SK-N-SH treated with all-trans-retinoic acid at 6 μM for 48 hours (cell line): ENCODE measurements at regions not wholly inside any gene's neighbourhood (a gene's known extent, or its start where the extent isn't known, plus 50 kb on each side); places are given as distances from the start of the nearest gene placed in this dataset.

Source experiments
- ATAC-seq: fragments of 200-7000 bp; cut with Tn5 transposase; 3 replicates; pipeline ENCODE4 v1.9.1; 2020; ENCODE audit warnings: mild to moderate bottlenecking, moderate library complexity
- BACH2 ChIP-seq: fragments of 250-450 bp; sonication (Bioruptor Pico); IDR thresholded peaks from 2 replicates; pipeline ENCODE4 v1.9.0; 2021; ENCODE audit warnings: mild to moderate bottlenecking, borderline replicate concordance
- CSDC2 ChIP-seq: fragments of 250-450 bp; sonication (Bioruptor Pico); IDR thresholded peaks from 2 replicates; pipeline ENCODE4 v1.5.0; 2020; ENCODE audit warnings: mild to moderate bottlenecking, moderate library complexity
- GLIS3 ChIP-seq: fragments of 250-450 bp; sonication (Bioruptor Pico); IDR thresholded peaks from 2 replicates; pipeline ENCODE4 v1.5.0; 2020; ENCODE audit warnings: mild to moderate bottlenecking, moderate library complexity
- ISL1 ChIP-seq: fragments of 250-450 bp; sonication (Bioruptor Pico); IDR thresholded peaks from 2 replicates; pipeline ENCODE4 v2.1.2; 2022; ENCODE audit warnings: mild to moderate bottlenecking, moderate library complexity
- OSR1 ChIP-seq: fragments of 250-450 bp; sonication (Bioruptor Pico); IDR thresholded peaks from 2 replicates; pipeline ENCODE4 v1.8.0; 2022; ENCODE audit warnings: moderate library complexity, mild to moderate bottlenecking, inconsistent platforms
- PPARA ChIP-seq: fragments of 250-450 bp; sonication (Bioruptor Pico); IDR thresholded peaks from 2 replicates; pipeline ENCODE4 v1.5.0; 2020; ENCODE audit warnings: mild to moderate bottlenecking, borderline replicate concordance
- RARB ChIP-seq: fragments of 250-450 bp; sonication (Bioruptor Pico); IDR thresholded peaks from 2 replicates; pipeline ENCODE4 v1.8.0; 2021; ENCODE audit warnings: mild to moderate bottlenecking, moderate library complexity
- SNAI2 ChIP-seq: fragments of 250-450 bp; sonication (Bioruptor Pico); IDR thresholded peaks from 2 replicates; pipeline ENCODE4 v1.5.0; 2020; ENCODE audit warnings: mild to moderate bottlenecking, moderate library complexity
- TCF4 ChIP-seq: fragments of 250-450 bp; sonication (Bioruptor Pico); IDR thresholded peaks from 2 replicates; pipeline ENCODE4 v1.8.0; 2021; ENCODE audit warnings: mild to moderate bottlenecking, moderate library complexity, borderline replicate concordance
- TOX ChIP-seq: fragments of 250-450 bp; sonication (Bioruptor Pico); IDR thresholded peaks from 2 replicates; pipeline ENCODE4 v1.8.0; 2021; ENCODE audit warnings: mild to moderate bottlenecking, moderate library complexity, borderline replicate concordance
- ZC3H10 ChIP-seq: fragments of 250-450 bp; sonication (Bioruptor Pico); IDR thresholded peaks from 2 replicates; pipeline ENCODE4 v1.5.1; 2021; ENCODE audit warnings: mild to moderate bottlenecking, moderate library complexity
- ZFP3 ChIP-seq: fragments of 250-450 bp; sonication (Bioruptor Pico); IDR thresholded peaks from 2 replicates; pipeline ENCODE4 v1.5.0; 2020; ENCODE audit warnings: mild to moderate bottlenecking, moderate library complexity
- ZFP30 ChIP-seq: fragments of 450-650 bp; formaldehyde crosslinking; IDR thresholded peaks from 2 replicates; pipeline ENCODE4 v1.5.0; 2022; ENCODE audit warnings: mild to moderate bottlenecking, moderate library complexity
- ZNF565 ChIP-seq: fragments of 450-650 bp; formaldehyde crosslinking; conservative IDR thresholded peaks from 2 replicates; pipeline ENCODE4 v1.5.0; 2020; ENCODE audit warnings: low read depth, mild to moderate bottlenecking, moderate library complexity
- ZNF8 ChIP-seq: fragments of 450-650 bp; formaldehyde crosslinking; IDR thresholded peaks from 2 replicates; pipeline ENCODE4 v1.5.0; 2020; ENCODE audit warnings: mild to moderate bottlenecking, moderate library complexity
- TF ChIP-seq, protein P1 (sequence below): fragments of 250-450 bp; sonication (Bioruptor Pico); IDR thresholded peaks from 2 replicates; pipeline ENCODE4 v1.8.0; 2020; ENCODE audit warnings: mild to moderate bottlenecking, moderate library complexity, borderline replicate concordance
- TF ChIP-seq, protein P2 (sequence below): fragments of 250-450 bp; sonication (Bioruptor Pico); IDR thresholded peaks from 2 replicates; pipeline ENCODE4 v1.5.1; 2020; ENCODE audit warnings: low read depth, mild to moderate bottlenecking, moderate library complexity
- TF ChIP-seq, protein P3 (sequence below): fragments of 250-450 bp; sonication (Bioruptor Pico); IDR thresholded peaks from 2 replicates; pipeline ENCODE4 v1.8.0; 2021; ENCODE audit warnings: low read depth, mild to moderate bottlenecking, moderate library complexity, borderline replicate concordance
- TF ChIP-seq, protein P4 (sequence below): fragments of 250-450 bp; sonication (Bioruptor Pico); IDR thresholded peaks from 2 replicates; pipeline ENCODE4 v1.5.1; 2021; ENCODE audit warnings: mild to moderate bottlenecking, moderate library complexity

DNA sequence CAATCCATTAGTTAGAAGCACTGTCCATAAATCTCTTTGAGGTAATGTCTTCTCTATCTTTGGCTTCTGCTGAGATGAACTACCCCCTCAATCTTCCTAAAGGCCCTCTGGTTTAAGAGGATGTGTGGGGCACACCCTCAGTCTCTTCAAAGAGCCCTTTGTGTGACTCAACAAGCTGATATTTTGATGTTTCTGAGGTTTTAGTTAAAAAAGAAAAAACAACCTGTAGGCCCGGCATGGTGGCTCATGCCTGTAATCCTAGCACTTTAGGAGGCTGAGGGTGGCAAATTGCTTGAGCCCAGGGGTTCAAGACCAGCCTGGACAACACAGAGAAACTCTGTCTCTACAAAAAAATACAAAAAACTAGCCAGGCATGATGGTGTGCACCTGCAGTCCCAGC is 593.5 kb downstream of the TMEM182 start (continued):
- TF ChIP-seq, protein P1, sequence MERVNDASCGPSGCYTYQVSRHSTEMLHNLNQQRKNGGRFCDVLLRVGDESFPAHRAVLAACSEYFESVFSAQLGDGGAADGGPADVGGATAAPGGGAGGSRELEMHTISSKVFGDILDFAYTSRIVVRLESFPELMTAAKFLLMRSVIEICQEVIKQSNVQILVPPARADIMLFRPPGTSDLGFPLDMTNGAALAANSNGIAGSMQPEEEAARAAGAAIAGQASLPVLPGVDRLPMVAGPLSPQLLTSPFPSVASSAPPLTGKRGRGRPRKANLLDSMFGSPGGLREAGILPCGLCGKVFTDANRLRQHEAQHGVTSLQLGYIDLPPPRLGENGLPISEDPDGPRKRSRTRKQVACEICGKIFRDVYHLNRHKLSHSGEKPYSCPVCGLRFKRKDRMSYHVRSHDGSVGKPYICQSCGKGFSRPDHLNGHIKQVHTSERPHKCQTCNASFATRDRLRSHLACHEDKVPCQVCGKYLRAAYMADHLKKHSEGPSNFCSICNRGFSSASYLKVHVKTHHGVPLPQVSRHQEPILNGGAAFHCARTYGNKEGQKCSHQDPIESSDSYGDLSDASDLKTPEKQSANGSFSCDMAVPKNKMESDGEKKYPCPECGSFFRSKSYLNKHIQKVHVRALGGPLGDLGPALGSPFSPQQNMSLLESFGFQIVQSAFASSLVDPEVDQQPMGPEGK (CRISPR knock-in tag): no peak
- TF ChIP-seq, protein P2, sequence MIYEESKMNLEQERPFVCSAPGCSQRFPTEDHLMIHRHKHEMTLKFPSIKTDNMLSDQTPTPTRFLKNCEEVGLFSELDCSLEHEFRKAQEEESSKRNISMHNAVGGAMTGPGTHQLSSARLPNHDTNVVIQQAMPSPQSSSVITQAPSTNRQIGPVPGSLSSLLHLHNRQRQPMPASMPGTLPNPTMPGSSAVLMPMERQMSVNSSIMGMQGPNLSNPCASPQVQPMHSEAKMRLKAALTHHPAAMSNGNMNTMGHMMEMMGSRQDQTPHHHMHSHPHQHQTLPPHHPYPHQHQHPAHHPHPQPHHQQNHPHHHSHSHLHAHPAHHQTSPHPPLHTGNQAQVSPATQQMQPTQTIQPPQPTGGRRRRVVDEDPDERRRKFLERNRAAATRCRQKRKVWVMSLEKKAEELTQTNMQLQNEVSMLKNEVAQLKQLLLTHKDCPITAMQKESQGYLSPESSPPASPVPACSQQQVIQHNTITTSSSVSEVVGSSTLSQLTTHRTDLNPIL: no peak
- TF ChIP-seq CSDC2 (CRISPR knock-in tag) (no peak), ZNF565 (CRISPR knock-in tag) (no peak), ISL1 (CRISPR knock-in tag) (no peak)
- TF ChIP-seq, protein P3, sequence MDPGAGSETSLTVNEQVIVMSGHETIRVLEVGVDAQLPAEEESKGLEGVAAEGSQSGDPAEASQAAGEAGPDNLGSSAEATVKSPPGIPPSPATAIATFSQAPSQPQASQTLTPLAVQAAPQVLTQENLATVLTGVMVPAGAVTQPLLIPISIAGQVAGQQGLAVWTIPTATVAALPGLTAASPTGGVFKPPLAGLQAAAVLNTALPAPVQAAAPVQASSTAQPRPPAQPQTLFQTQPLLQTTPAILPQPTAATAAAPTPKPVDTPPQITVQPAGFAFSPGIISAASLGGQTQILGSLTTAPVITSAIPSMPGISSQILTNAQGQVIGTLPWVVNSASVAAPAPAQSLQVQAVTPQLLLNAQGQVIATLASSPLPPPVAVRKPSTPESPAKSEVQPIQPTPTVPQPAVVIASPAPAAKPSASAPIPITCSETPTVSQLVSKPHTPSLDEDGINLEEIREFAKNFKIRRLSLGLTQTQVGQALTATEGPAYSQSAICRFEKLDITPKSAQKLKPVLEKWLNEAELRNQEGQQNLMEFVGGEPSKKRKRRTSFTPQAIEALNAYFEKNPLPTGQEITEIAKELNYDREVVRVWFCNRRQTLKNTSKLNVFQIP (CRISPR knock-in tag): no peak

DNA sequence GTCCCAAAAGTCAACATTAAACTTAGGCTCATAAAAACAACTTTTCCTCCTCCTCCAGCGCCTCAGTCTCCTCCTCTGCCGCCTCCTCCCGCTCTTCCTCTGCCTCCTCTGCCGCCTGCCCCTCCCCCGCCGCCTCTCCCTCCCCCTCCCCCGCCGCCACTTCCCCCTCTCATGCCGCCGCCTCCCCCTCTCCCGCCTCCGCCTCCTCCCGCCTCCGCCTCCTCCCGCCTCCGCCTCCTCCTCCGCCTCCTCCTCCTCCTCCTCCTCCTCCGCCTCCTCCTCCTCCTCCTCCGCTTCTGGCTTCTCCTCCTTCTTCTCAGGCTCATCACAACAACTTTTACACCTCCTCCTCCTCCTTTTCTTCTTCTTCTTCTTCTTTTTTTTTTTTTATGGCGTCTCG is 599.9 kb downstream of the TMEM182 start:
- ATAC-seq: no peak
- no peak for TF ChIP-seq TOX (CRISPR knock-in tag)
- TF ChIP-seq ZC3H10: no peak
- TF ChIP-seq ISL1 (CRISPR knock-in tag): no peak
- no peak for TF ChIP-seq OSR1 (CRISPR knock-in tag)
- TF ChIP-seq BACH2 (CRISPR knock-in tag): no peak
- no peak for TF ChIP-seq ZFP30
- no peak for TF ChIP-seq ZNF565 (CRISPR knock-in tag)
- no peak for TF ChIP-seq PPARA (CRISPR knock-in tag)
- TF ChIP-seq, protein P3 (CRISPR knock-in tag): no peak
- no peak for TF ChIP-seq ZNF8 (CRISPR knock-in tag)

DNA sequence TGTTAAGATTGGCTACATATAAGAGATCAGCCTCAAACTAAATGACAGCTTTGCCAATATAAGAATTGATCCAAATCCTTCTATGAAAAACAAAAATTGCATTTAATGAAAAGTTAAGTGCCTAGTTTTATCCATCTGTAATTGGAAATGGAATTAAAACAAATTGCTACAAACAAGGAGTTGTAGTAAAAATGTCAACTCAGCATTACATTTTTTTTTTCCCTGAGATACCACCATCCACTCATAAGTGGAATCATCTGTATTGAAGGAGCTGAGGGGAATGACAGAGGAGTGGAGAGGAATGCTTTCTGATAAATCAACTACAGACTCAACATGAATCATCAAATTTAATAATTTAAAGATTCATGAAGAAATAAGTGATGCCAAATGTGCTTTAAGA is 601.8 kb downstream of the TMEM182 start:
- TF ChIP-seq CSDC2 (CRISPR knock-in tag) (no peak), TCF4 (no peak)
- no peak for ATAC-seq

DNA sequence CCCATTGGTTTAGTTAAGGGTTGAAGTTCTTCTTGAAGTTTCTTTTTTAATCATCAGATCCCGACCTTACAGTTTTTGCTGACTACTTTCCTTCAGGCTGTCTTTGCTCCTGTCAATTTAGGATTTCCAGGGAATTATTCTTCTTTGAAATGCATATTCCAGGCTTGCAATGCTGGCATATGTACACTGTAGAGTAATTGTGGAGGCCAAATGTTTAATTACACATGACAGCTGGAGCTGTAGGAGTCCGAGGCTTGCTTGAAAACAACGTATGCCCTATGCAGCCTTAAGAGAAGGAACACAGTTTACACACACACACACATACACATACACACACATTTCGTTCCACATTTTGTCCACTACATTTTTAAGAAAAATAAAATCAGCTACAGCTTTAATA is 602.3 kb downstream of the TMEM182 start:
- no peak for TF ChIP-seq CSDC2 (CRISPR knock-in tag)
- TF ChIP-seq, protein P2: no peak
- no peak for TF ChIP-seq TCF4
- TF ChIP-seq PPARA (CRISPR knock-in tag): no peak
- no peak for TF ChIP-seq ZFP30
- TF ChIP-seq, protein P1 (CRISPR knock-in tag): no peak
- TF ChIP-seq, protein P4, sequence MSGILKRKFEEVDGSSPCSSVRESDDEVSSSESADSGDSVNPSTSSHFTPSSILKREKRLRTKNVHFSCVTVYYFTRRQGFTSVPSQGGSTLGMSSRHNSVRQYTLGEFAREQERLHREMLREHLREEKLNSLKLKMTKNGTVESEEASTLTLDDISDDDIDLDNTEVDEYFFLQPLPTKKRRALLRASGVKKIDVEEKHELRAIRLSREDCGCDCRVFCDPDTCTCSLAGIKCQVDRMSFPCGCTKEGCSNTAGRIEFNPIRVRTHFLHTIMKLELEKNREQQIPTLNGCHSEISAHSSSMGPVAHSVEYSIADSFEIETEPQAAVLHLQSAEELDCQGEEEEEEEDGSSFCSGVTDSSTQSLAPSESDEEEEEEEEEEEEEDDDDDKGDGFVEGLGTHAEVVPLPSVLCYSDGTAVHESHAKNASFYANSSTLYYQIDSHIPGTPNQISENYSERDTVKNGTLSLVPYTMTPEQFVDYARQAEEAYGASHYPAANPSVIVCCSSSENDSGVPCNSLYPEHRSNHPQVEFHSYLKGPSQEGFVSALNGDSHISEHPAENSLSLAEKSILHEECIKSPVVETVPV (CRISPR knock-in tag): no peak
- TF ChIP-seq SNAI2 (CRISPR knock-in tag): no peak
- TF ChIP-seq ZFP3 (CRISPR knock-in tag): no peak
- no peak for TF ChIP-seq BACH2 (CRISPR knock-in tag)
- no peak for TF ChIP-seq ZC3H10
- TF ChIP-seq RARB (CRISPR knock-in tag): no peak
- no peak for TF ChIP-seq GLIS3 (CRISPR knock-in tag)
- no peak for TF ChIP-seq TOX (CRISPR knock-in tag)
- TF ChIP-seq ZNF565 (CRISPR knock-in tag): no peak
- ATAC-seq: no peak
